DND-41 (cell line): ENCODE measurements at regions not wholly inside any gene's neighbourhood (a gene's known extent, or its start where the extent isn't known, plus 50 kb on each side); places are given as distances from the start of the nearest gene placed in this dataset.

Experiments used
- ATAC-seq: fragments of 200-7000 bp; cut with Tn5 transposase; 3 replicates; pipeline ENCODE4 v1.9.1; 2021; ENCODE audit warnings: low read depth; ENCODE audit not compliant: insufficient read depth
- DNase-seq: peaks from one replicate; pipeline ENCODE4 v3.0.0-alpha.2; 2020
- H2AFZ ChIP-seq: 2 replicates; pipeline ENCODE4 v1.6.0; 2012; ENCODE audit warnings: low read depth, low read length
- H3K27ac ChIP-seq: 2 replicates; pipeline ENCODE4 v1.5.1; 2012; ENCODE audit warnings: low read length, inconsistent platforms
- H3K27me3 ChIP-seq: fragments of 200-600 bp; sonication (generic); 2 replicates; pipeline ENCODE4 v1.6.0; 2012; ENCODE audit warnings: low read length, mild to moderate bottlenecking, inconsistent platforms; ENCODE audit not compliant: insufficient read depth, poor library complexity
- H3K36me3 ChIP-seq: 2 replicates; pipeline ENCODE4 v1.5.1; 2012; ENCODE audit warnings: low read length, inconsistent platforms; ENCODE audit not compliant: insufficient read depth
- H3K4me1 ChIP-seq: 2 replicates; pipeline ENCODE4 v1.5.1; 2012; ENCODE audit warnings: mild to moderate bottlenecking, low read length; ENCODE audit not compliant: insufficient read depth
- H3K4me2 ChIP-seq: 2 replicates; pipeline ENCODE4 v1.6.0; 2012; ENCODE audit warnings: mild to moderate bottlenecking, moderate library complexity, low read length, inconsistent platforms; ENCODE audit not compliant: insufficient read depth
- H3K4me3 ChIP-seq, 2 experiments: fragments of 200-600 bp in 1 of 2; shearing (Covaris generic) in 1 of 2; 2 replicates each; pipeline ENCODE4 v1.5.1; 2012 to 2016; ENCODE audit warnings: inconsistent platforms in 2 of 2, low read length in 2 of 2, mild to moderate bottlenecking in 2 of 2, low read depth in 1 of 2, moderate library complexity in 1 of 2
- H3K79me2 ChIP-seq: 2 replicates; pipeline ENCODE4 v1.6.0; 2012; ENCODE audit warnings: low read length, inconsistent platforms; ENCODE audit not compliant: insufficient read depth
- H3K9ac ChIP-seq: 2 replicates; pipeline ENCODE4 v1.6.0; 2012; ENCODE audit warnings: low read depth, mild to moderate bottlenecking, inconsistent platforms, low read length, moderate library complexity
- H3K9me3 ChIP-seq: 2 replicates; pipeline ENCODE4 v1.5.1; 2012; ENCODE audit warnings: low read length, moderate library complexity, mild to moderate bottlenecking, inconsistent platforms; ENCODE audit not compliant: insufficient read depth, severe bottlenecking
- H4K20me1 ChIP-seq: 2 replicates; pipeline ENCODE4 v1.6.0; 2012; ENCODE audit warnings: low read length; ENCODE audit not compliant: insufficient read depth
- EZH2 ChIP-seq: IDR thresholded peaks from 3 replicates; pipeline ENCODE4 v1.6.1; 2012; ENCODE audit warnings: borderline replicate concordance, low read depth, mild to moderate bottlenecking, moderate library complexity, low read length, inconsistent platforms; ENCODE audit not compliant: severe bottlenecking
- TF ChIP-seq, protein P1 (sequence below): IDR thresholded peaks from 2 replicates; pipeline ENCODE4 v1.5.1; 2012; ENCODE audit warnings: borderline replicate concordance, low read length, moderate library complexity, mild to moderate bottlenecking; ENCODE audit not compliant: poor library complexity, severe bottlenecking; ENCODE audit errors: extremely low read depth

DNA sequence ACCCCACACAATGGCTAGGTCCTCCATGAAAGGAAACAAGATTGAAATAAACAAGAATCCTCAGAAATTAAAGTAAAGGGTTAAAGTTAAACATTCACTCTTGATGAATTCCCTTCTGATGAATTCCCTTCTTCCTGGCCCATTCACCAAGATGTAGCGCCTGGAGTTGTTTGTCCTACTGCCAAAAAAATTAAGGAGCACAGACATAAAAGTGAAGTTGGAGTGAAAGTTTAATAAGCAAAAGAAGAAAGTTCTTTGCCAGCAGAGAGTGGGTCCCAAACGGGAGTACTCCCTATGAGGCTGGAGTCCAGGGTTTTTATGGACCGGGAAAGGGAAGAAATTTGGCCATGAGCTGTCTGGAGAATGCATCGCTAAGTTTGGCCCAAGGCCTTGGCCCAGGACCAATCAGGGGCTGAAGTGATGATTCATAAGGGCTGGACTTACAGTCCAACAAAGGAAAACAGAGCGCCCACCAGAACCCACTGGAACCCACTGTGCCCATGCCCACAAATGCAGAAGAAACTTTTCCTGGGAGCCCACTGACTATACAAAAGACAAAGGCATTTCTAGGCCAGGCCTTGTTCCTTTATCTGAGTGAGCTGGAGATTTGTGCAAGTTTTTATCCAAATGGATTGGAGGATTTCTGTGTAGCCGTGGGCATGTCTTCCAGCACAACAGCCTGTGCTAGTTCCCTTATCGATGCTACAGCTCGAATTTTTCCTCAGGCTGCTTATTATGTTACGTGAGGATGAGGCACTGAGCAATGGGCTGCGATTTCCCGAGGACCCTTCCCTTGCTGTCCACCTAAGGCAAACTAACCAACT, 1561.6 kb downstream of the OTOL1 start:
- ATAC-seq (no peak), DNase-seq (no peak)
- H3K4me2 ChIP-seq, result no peak overlapping the region
- TF ChIP-seq, protein P1, sequence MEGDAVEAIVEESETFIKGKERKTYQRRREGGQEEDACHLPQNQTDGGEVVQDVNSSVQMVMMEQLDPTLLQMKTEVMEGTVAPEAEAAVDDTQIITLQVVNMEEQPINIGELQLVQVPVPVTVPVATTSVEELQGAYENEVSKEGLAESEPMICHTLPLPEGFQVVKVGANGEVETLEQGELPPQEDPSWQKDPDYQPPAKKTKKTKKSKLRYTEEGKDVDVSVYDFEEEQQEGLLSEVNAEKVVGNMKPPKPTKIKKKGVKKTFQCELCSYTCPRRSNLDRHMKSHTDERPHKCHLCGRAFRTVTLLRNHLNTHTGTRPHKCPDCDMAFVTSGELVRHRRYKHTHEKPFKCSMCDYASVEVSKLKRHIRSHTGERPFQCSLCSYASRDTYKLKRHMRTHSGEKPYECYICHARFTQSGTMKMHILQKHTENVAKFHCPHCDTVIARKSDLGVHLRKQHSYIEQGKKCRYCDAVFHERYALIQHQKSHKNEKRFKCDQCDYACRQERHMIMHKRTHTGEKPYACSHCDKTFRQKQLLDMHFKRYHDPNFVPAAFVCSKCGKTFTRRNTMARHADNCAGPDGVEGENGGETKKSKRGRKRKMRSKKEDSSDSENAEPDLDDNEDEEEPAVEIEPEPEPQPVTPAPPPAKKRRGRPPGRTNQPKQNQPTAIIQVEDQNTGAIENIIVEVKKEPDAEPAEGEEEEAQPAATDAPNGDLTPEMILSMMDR, result no peak
- TF ChIP-seq EZH2, result no peak
- H2AFZ ChIP-seq, result peak overlapping the region; percentile 31
- peaks cover 12% of the 10 kb centered on the region for H3K9me3 ChIP-seq
- H3K79me2 ChIP-seq, result no peaks in the 10 kb centered on the region
- H3K4me3 ChIP-seq, result no peak overlapping the region
- H3K9ac ChIP-seq, result no peak overlapping the region
- H4K20me1 ChIP-seq, result no peaks in the 10 kb centered on the region
- no peaks in the 10 kb centered on the region for H3K27me3 ChIP-seq
- no peaks in the 10 kb centered on the region for H3K4me1 ChIP-seq
- no peak overlapping the region for H3K27ac ChIP-seq
- H3K36me3 ChIP-seq, result no peaks in the 10 kb centered on the region

DNA sequence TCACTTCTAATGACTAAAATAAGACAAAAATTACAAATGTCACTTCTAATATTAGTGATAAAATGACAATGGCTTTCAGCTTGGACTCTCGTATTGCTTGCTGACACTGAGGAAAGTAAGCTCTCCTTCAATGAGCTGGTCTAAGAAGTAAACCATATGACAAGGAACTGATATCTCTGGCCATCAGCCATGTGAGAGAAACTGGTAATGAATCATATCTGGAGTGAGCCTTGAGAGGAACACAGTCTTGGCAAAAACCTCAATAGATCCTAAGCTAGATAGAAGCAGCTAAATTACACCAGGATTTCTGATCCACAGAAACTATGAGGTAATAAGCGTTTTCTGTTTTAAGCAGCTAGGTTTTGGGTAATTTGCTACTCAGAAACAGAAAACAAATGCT, 1575.1 kb downstream of the OTOL1 start:
- Histone ChIP-seq H3K4me1 (no peaks in the 10 kb centered on the region), H2AFZ (no peak overlapping the region), H3K4me3 (no peak overlapping the region), H4K20me1 (no peaks in the 10 kb centered on the region), H3K4me2 (no peak overlapping the region), H3K27me3 (no peaks in the 10 kb centered on the region), H3K9me3 (peaks cover 24% of the 10 kb centered on the region), H3K9ac (no peak overlapping the region), H3K36me3 (peaks cover 10% of the 10 kb centered on the region; the same call in 1 of the 2 replicates), H3K27ac (no peak overlapping the region), H3K79me2 (no peaks in the 10 kb centered on the region)
- no peak for ATAC-seq
- TF ChIP-seq EZH2, result no peak
- TF ChIP-seq, protein P1, result no peak
- no peak for DNase-seq
